Neural progenitor cell (in vitro differentiated cells): ENCODE measurements at regions not wholly inside any gene's neighbourhood (a gene's known extent, or its start where the extent isn't known, plus 50 kb on each side); places are given as distances from the start of the nearest gene placed in this dataset.

ENCODE experiments used
- DNase-seq: peaks from one replicate; pipeline ENCODE4 v3.0.0-alpha.2; 2016; ENCODE audit warnings: low spot score
- H2AFZ ChIP-seq: fragments of 200-600 bp; sonication (generic); replicated peaks from 2 replicates; pipeline ENCODE4 v1.6.1; 2016; ENCODE audit warnings: antibody characterized with exemption
- H3F3A ChIP-seq: fragments of 200-600 bp; sonication (generic); 2 replicates; pipeline ENCODE4 v1.6.1; 2016; ENCODE audit warnings: antibody characterized with exemption, low read depth
- H3K27ac ChIP-seq: fragments of 200-600 bp; sonication (generic); 2 replicates; pipeline ENCODE4 v1.5.1; 2016; ENCODE audit warnings: mild to moderate bottlenecking
- H3K27me3 ChIP-seq: fragments of 200-600 bp; sonication (generic); 2 replicates; pipeline ENCODE4 v1.6.1; 2016; ENCODE audit warnings: mild to moderate bottlenecking, moderate library complexity
- H3K36me3 ChIP-seq: fragments of 200-600 bp; sonication (generic); 2 replicates; pipeline ENCODE4 v1.5.1; 2016
- H3K4me1 ChIP-seq: fragments of 200-600 bp; sonication (generic); 2 replicates; pipeline ENCODE4 v1.6.1; 2016; ENCODE audit warnings: mixed run types
- H3K4me2 ChIP-seq: fragments of 200-600 bp; sonication (generic); 2 replicates; pipeline ENCODE4 v1.6.1; 2016
- H3K4me3 ChIP-seq: fragments of 200-600 bp; sonication (generic); 2 replicates; pipeline ENCODE4 v1.5.1; 2016
- H3K79me2 ChIP-seq: fragments of 200-600 bp; sonication (generic); 2 replicates; pipeline ENCODE4 v1.6.1; 2016; ENCODE audit warnings: low read depth
- H3K9ac ChIP-seq: fragments of 200-600 bp; sonication (generic); 2 replicates; pipeline ENCODE4 v1.6.1; 2016
- H3K9me3 ChIP-seq: fragments of 200-600 bp; sonication (generic); 2 replicates; pipeline ENCODE4 v1.5.1; 2016; ENCODE audit warnings: low read depth
- H4K20me1 ChIP-seq: fragments of 200-600 bp; sonication (generic); 2 replicates; pipeline ENCODE4 v1.6.1; 2016; ENCODE audit warnings: low read depth
- H3K27ac Mint-ChIP-seq: 3 replicates; pipeline ENCODE4 v1.8.0; 2021; ENCODE audit warnings: mixed read lengths
- H3K27me3 Mint-ChIP-seq: 2 replicates; pipeline ENCODE4 v1.8.0; 2022; ENCODE audit warnings: low read depth, mild to moderate bottlenecking, inconsistent platforms, moderate library complexity, mixed read lengths; ENCODE audit not compliant: insufficient read depth
- H3K36me3 Mint-ChIP-seq: 3 replicates; pipeline ENCODE4 v1.8.0; 2021; ENCODE audit warnings: mixed read lengths
- H3K4me1 Mint-ChIP-seq: 3 replicates; pipeline ENCODE4 v1.8.0; 2021; ENCODE audit warnings: mixed read lengths
- H3K4me3 Mint-ChIP-seq: 3 replicates; pipeline ENCODE4 v1.8.0; 2021; ENCODE audit warnings: mild to moderate bottlenecking, moderate library complexity, mixed read lengths
- H3K9me3 Mint-ChIP-seq: 3 replicates; pipeline ENCODE4 v1.8.0; 2020; ENCODE audit warnings: mixed read lengths
- EZH2 ChIP-seq: fragments of 200-600 bp; sonication (generic); IDR thresholded peaks from 2 replicates; pipeline ENCODE4 v1.6.1; 2017; ENCODE audit warnings: antibody characterized with exemption, mild to moderate bottlenecking, moderate library complexity
- EZH2phosphoT487 ChIP-seq: fragments of 200-600 bp; sonication (generic); IDR thresholded peaks from 2 replicates; pipeline ENCODE4 v1.6.1; 2017; ENCODE audit warnings: antibody characterized with exemption
- TF ChIP-seq, protein P1 (sequence below): fragments of 200-600 bp; sonication (generic); IDR thresholded peaks from 2 replicates; pipeline ENCODE4 v1.5.1; 2017; ENCODE audit warnings: antibody characterized with exemption, mild to moderate bottlenecking

- Histone ChIP-seq H3K9me3 (no peaks in the 10 kb centered on the region), H3K36me3 (no peaks in the 10 kb centered on the region), H3K27ac (no peak overlapping the region), H3K27me3 (no peaks in the 10 kb centered on the region), H3K9ac (no peak overlapping the region), H3K4me2 (no peak overlapping the region), H2AFZ (no peak overlapping the region), H3K4me1 (no peaks in the 10 kb centered on the region), H3F3A (no peaks in the 10 kb centered on the region), H4K20me1 (no peaks in the 10 kb centered on the region), H3K79me2 (no peaks in the 10 kb centered on the region), H3K4me3 (no peak overlapping the region)
- Mint-ChIP-seq H3K27ac (no peak overlapping the region), H3K4me1 (peaks cover 26% of the 10 kb centered on the region), H3K27me3 (no peaks in the 10 kb centered on the region), H3K9me3 (peaks cover 6% of the 10 kb centered on the region), H3K4me3 (no peak overlapping the region), H3K36me3 (peaks cover 4% of the 10 kb centered on the region)
- TF ChIP-seq EZH2 (no peak), EZH2phosphoT487 (no peak)
- TF ChIP-seq, protein P1, sequence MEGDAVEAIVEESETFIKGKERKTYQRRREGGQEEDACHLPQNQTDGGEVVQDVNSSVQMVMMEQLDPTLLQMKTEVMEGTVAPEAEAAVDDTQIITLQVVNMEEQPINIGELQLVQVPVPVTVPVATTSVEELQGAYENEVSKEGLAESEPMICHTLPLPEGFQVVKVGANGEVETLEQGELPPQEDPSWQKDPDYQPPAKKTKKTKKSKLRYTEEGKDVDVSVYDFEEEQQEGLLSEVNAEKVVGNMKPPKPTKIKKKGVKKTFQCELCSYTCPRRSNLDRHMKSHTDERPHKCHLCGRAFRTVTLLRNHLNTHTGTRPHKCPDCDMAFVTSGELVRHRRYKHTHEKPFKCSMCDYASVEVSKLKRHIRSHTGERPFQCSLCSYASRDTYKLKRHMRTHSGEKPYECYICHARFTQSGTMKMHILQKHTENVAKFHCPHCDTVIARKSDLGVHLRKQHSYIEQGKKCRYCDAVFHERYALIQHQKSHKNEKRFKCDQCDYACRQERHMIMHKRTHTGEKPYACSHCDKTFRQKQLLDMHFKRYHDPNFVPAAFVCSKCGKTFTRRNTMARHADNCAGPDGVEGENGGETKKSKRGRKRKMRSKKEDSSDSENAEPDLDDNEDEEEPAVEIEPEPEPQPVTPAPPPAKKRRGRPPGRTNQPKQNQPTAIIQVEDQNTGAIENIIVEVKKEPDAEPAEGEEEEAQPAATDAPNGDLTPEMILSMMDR = no peak
- DNase-seq = peak; percentile 41
These were observed 85.3 kb upstream of the STX18 start for GRCh38 chr4:4627111-4627510.

- H3K4me1 ChIP-seq = no peaks in the 10 kb centered on the region
- no peaks in the 10 kb centered on the region for H3K9me3 ChIP-seq
- no peak overlapping the region for H2AFZ ChIP-seq
- H3K36me3 ChIP-seq = no peaks in the 10 kb centered on the region
- no peaks in the 10 kb centered on the region for H3F3A ChIP-seq
- TF ChIP-seq, protein P1 = no peak
- TF ChIP-seq EZH2phosphoT487 (no peak), EZH2 (no peak)
- no peaks in the 10 kb centered on the region for H3K79me2 ChIP-seq
- Mint-ChIP-seq H3K27ac (no peak overlapping the region), H3K36me3 (peaks cover 2% of the 10 kb centered on the region), H3K4me1 (peaks cover 26% of the 10 kb centered on the region), H3K27me3 (peaks cover 3% of the 10 kb centered on the region), H3K9me3 (peaks cover 4% of the 10 kb centered on the region), H3K4me3 (no peak overlapping the region)
- H4K20me1 ChIP-seq = no peaks in the 10 kb centered on the region
- no peaks in the 10 kb centered on the region for H3K27me3 ChIP-seq
- H3K4me2 ChIP-seq = no peak overlapping the region
- H3K4me3 ChIP-seq = no peak overlapping the region
- no peak overlapping the region for H3K27ac ChIP-seq
- DNase-seq = no peak
- H3K9ac ChIP-seq = no peak overlapping the region
These were observed 83.6 kb upstream of the STX18 start for GRCh38 chr4:4625488-4625887.

- no peak for TF ChIP-seq EZH2phosphoT487
- TF ChIP-seq, protein P1 = no peak
- TF ChIP-seq EZH2 = no peak
- Histone ChIP-seq H3K4me2 (no peak overlapping the region), H2AFZ (no peak overlapping the region), H3K79me2 (no peaks in the 10 kb centered on the region), H4K20me1 (no peaks in the 10 kb centered on the region), H3K4me3 (no peak overlapping the region), H3K36me3 (no peaks in the 10 kb centered on the region), H3K27me3 (no peaks in the 10 kb centered on the region), H3K9ac (no peak overlapping the region), H3K4me1 (no peaks in the 10 kb centered on the region), H3K27ac (no peak overlapping the region), H3K9me3 (no peaks in the 10 kb centered on the region), H3F3A (no peaks in the 10 kb centered on the region)
- H3K4me1 Mint-ChIP-seq = peaks cover 26% of the 10 kb centered on the region
- peaks cover 3% of the 10 kb centered on the region for H3K27me3 Mint-ChIP-seq
- H3K9me3 Mint-ChIP-seq = peaks cover 3% of the 10 kb centered on the region
- no peak overlapping the region for H3K4me3 Mint-ChIP-seq
- no peak for DNase-seq
- H3K36me3 Mint-ChIP-seq = peaks cover 4% of the 10 kb centered on the region
- H3K27ac Mint-ChIP-seq = no peak overlapping the region
These were observed 82.5 kb upstream of the STX18 start for GRCh38 chr4:4624276-4624897.
